Urinary bladder (tissue), 3 donors: ENCODE measurements at regions not wholly inside any gene's neighbourhood (a gene's known extent, or its start where the extent isn't known, plus 50 kb on each side); places are given as distances from the start of the nearest gene placed in this dataset.
"Not testable (repeated sequence)": the region's sequence is repeated elsewhere in the genome, so short reads cannot be mapped to it uniquely, and the experiment has no call there.

Experiments used
- DNase-seq: peaks from one replicate; pipeline ENCODE4 v3.0.0-alpha.2; 2015; ENCODE audit errors: extremely low spot score
- H3K27ac ChIP-seq: one replicate; pipeline ENCODE4 v1.5.1; 2013; ENCODE audit warnings: low read depth, mild to moderate bottlenecking, moderate library complexity
- H3K36me3 ChIP-seq: one replicate; pipeline ENCODE4 v1.6.1; 2013; ENCODE audit warnings: mild to moderate bottlenecking, moderate library complexity; ENCODE audit not compliant: insufficient read depth
- H3K4me1 ChIP-seq: one replicate; pipeline ENCODE4 v1.6.1; 2013; ENCODE audit warnings: mild to moderate bottlenecking, moderate library complexity; ENCODE audit not compliant: insufficient read depth
- H3K4me3 ChIP-seq: one replicate; pipeline ENCODE4 v1.5.1; 2013; ENCODE audit warnings: low read depth, low read length
- WGBS: extraction: QIAGEN DNeasy Blood & Tissue Kit; methylation state at CpG from one replicate; pipeline ENCODE4 v1.1.7; 2013; 5-methylcytosine and 5-hydroxymethylcytosine counted together
- donor health status: healthy with polysubstance abuse.
- donor health status: healthy.

GRCh38 chr16:5216441-5217080, 119.0 kb upstream of the EEF2KMT start:
- 60% methylated on average over 4 of the region's 4 CpGs for WGBS
- no peak for DNase-seq
- no peak overlapping the region for H3K4me3 ChIP-seq
- no peaks in the 10 kb centered on the region for H3K36me3 ChIP-seq
- no peak overlapping the region for H3K27ac ChIP-seq
- H3K4me1 ChIP-seq = no peaks in the 10 kb centered on the region

- H3K36me3 ChIP-seq = no peaks in the 10 kb centered on the region
- H3K4me1 ChIP-seq = no peaks in the 10 kb centered on the region
- DNase-seq = no peak
- 29% methylated on average over 2 of the region's 2 CpGs for WGBS
- H3K27ac ChIP-seq = no peak overlapping the region
- H3K4me3 ChIP-seq = no peak overlapping the region
Observed at GRCh38 chr16:5215901-5216300, 118.3 kb upstream of the EEF2KMT start.

GRCh38 chr16:5214466-5214865, 116.9 kb upstream of the EEF2KMT start:
- 85% methylated on average over 7 of the region's 7 CpGs for WGBS
- Histone ChIP-seq H3K4me3 (no peak overlapping the region), H3K4me1 (no peaks in the 10 kb centered on the region), H3K27ac (no peak overlapping the region), H3K36me3 (no peaks in the 10 kb centered on the region)
- no peak for DNase-seq

GRCh38 chr16:5212501-5212900, 114.9 kb upstream of the EEF2KMT start:
- H3K4me1 ChIP-seq, H3K4me3 ChIP-seq, H3K27ac ChIP-seq, H3K36me3 ChIP-seq, DNase-seq: not testable (repeated sequence)
- WGBS = 11% methylated on average over 5 of the region's 5 CpGs

GRCh38 chr16:5207862-5208498, 110.4 kb upstream of the EEF2KMT start:
- not testable (repeated sequence) for DNase-seq, H3K4me1 ChIP-seq, H3K36me3 ChIP-seq, H3K4me3 ChIP-seq, H3K27ac ChIP-seq
- 98% methylated on average over 1 of the region's 1 CpG for WGBS

- no peak for DNase-seq
- Histone ChIP-seq H3K27ac (no peak overlapping the region), H3K36me3 (no peaks in the 10 kb centered on the region), H3K4me3 (no peak overlapping the region), H3K4me1 (no peaks in the 10 kb centered on the region)
- 90% methylated on average over 26 of the region's 26 CpGs for WGBS
Observed at GRCh38 chr16:5207001-5207523, 109.5 kb upstream of the EEF2KMT start.

- no peak for DNase-seq
- no peak overlapping the region for H3K27ac ChIP-seq
- H3K36me3 ChIP-seq = no peaks in the 10 kb centered on the region
- H3K4me1 ChIP-seq = no peaks in the 10 kb centered on the region
- no peak overlapping the region for H3K4me3 ChIP-seq
- 69% methylated on average over 4 of the region's 4 CpGs for WGBS
Observed at GRCh38 chr16:5206331-5206990, 108.9 kb upstream of the EEF2KMT start.

- DNase-seq = no peak
- no peaks in the 10 kb centered on the region for H3K36me3 ChIP-seq
- H3K4me1 ChIP-seq = no peaks in the 10 kb centered on the region
- no peak overlapping the region for H3K4me3 ChIP-seq
- WGBS = 72% methylated on average over 5 of the region's 5 CpGs
- no peak overlapping the region for H3K27ac ChIP-seq
Observed at GRCh38 chr16:5205361-5206040, 107.9 kb upstream of the EEF2KMT start.

- not testable (repeated sequence) for DNase-seq, H3K36me3 ChIP-seq, H3K27ac ChIP-seq, H3K4me1 ChIP-seq, H3K4me3 ChIP-seq
- 93% methylated on average over 13 of the region's 14 CpGs for WGBS
Observed at GRCh38 chr16:5203675-5204074, 106.1 kb upstream of the EEF2KMT start.

- DNase-seq = no peak
- H3K36me3 ChIP-seq = no peaks in the 10 kb centered on the region
Observed at GRCh38 chr16:5200123-5200522, 102.5 kb upstream of the EEF2KMT start.

GRCh38 chr16:5196204-5196603, 98.6 kb upstream of the EEF2KMT start:
- no peak overlapping the region for H3K27ac ChIP-seq
- no peaks in the 10 kb centered on the region for H3K4me1 ChIP-seq
- WGBS = 85% methylated on average over 3 of the region's 3 CpGs
- DNase-seq = no peak
- H3K36me3 ChIP-seq = no peaks in the 10 kb centered on the region
- no peak overlapping the region for H3K4me3 ChIP-seq

More at GRCh38 chr16:5200123-5200522, 102.5 kb upstream of the EEF2KMT start:
- H3K4me3 ChIP-seq = no peak overlapping the region
- no peaks in the 10 kb centered on the region for H3K4me1 ChIP-seq
- H3K27ac ChIP-seq = no peak overlapping the region

- 33% methylated on average over 11 of the region's 11 CpGs for WGBS
- Histone ChIP-seq H3K4me3 (no peak overlapping the region), H3K36me3 (no peaks in the 10 kb centered on the region), H3K27ac (no peak overlapping the region), H3K4me1 (no peaks in the 10 kb centered on the region)
- no peak for DNase-seq
Observed at GRCh38 chr16:5193861-5194260, 96.3 kb upstream of the EEF2KMT start.

GRCh38 chr16:5188989-5189352, 91.4 kb upstream of the EEF2KMT start:
- H3K27ac ChIP-seq = no peak overlapping the region
- DNase-seq = no peak
- H3K4me3 ChIP-seq = no peak overlapping the region
- 64% methylated on average over 1 of the region's 1 CpG for WGBS
- no peaks in the 10 kb centered on the region for H3K36me3 ChIP-seq
- H3K4me1 ChIP-seq = no peaks in the 10 kb centered on the region
